GM21423 (cell line): ENCODE measurements at regions not wholly inside any gene's neighbourhood (a gene's known extent, or its start where the extent isn't known, plus 50 kb on each side); places are given as distances from the start of the nearest gene placed in this dataset.
"Not testable (repeated sequence)": the region's sequence is repeated elsewhere in the genome, so short reads cannot be mapped to it uniquely, and the experiment has no call there.

Experiments
- ATAC-seq: cut with Tn5 transposase; IDR thresholded peaks from one replicate; pipeline ENCODE4 v1.9.1; 2021; ENCODE audit warnings: mild to moderate bottlenecking, moderate library complexity; ENCODE audit not compliant: unreplicated experiment

DNA sequence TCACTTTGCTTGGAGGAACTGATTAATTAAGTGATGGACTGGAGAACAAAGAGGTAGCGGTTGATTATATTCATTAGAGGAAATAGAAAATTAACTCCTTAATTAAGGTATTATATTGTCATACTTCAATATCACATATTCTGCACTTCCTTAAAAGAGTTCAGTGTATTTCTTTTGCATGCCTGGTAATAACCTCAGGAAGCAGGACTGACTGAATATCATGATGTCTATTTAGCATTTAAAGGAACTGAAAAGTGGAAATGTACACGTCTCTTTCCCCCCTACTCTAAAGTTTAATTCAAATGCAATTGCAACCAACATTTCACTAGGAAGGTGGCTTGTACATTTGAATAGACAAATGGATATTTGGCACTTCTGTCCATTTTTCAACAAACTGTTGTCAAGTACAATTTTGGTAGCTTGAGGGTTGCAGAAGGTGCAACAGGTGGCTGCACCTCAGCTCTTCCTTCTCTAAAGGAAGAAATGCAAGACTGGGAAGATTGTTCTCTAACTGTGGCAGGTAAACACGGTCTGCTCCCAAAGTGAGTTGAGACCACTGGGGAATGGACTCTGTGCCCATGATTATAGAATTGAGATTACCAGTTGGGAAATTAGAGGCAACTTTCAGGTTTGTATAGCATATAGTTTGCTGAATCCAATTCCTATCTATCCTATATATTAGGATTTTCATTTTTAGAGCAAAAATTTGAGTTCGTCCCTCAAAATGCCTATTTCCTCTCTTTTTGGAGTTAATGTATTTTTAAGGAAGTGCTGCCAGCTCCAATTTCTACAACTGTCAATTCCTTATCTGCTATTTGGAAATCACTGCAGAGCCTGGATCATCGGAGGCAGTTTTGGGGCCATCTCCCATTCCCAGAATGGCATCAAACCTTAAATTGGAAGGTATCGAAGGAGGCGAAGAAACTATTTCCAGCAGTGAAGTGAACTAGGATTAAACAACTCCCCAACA is 98.9 kb upstream of the TAF11L2 start:
- no peak for ATAC-seq

GRCh38 chr5:17399931-17400330 is 98.1 kb upstream of the TAF11L2 start:
- ATAC-seq = no peak

DNA sequence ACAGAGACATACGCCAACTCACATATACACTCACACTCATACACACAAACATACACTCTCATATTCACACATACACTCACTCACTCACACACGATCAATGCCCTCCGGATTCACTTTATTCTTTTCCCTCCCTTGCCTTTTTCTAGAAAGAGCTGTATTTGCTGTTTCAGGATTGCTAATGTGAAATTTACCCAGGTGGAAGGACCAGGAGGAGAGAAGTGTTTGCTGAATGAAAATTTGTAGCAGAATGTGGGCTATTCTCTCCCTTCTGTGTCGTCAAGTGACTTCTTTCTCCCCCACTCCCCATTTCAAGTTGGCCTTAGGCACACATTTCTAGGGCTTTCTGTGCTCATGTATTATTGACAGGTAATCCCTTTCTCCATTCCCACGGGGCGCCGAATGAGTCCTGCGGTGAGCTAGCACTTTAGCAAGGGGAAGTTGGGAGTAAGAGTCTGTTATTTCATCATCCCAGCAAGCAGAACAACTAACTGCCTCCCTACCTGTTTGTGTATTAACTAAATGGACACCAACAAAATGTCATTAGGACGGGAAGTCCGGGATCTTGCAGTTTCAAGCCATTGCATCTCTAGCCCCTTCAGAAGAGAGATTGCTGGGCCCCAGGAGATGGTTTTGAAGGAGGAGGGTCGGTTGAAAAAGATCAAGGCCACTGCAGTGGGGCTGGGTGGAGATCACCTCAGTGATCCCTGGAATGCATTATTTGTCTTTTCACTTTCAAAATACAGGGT is 97.1 kb upstream of the TAF11L2 start:
- ATAC-seq = no peak

DNA sequence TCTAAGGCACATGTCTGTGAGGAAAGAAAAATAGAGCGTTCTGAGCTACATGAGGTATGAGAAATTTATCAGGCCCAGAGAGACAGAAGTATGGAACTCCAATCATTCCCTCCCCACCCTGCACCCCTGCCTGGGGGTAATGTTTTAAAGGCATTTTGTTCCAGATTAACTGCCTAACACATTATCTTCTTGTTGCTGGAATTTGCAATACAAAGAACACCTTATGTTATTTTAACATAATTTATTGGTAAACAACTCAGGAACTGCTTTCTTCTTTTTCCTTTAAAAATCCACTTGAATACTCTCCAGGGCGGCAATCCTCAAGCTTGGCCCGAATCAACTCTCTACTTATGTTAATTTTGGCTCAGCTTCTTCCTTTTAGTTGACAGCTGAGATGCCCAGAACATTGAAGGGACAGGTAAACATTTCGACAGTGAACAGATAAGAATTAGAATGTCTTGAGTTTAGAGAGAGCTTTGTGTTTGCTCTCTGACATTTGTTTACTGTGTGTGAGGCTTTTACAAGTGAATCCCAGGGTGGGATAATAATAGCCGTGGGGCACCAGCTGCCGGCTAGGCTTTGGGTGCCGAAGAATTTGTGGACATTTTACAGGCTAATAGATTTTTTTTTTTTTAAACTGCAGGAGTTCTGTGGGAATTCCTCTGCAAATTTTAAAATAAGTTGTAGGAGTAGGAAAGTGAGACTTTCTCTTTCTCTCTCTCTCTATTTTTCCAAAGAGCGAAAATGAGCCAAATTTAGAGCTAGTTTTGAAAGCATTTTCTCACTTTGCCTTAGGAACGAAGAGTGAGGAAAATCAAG is 96.4 kb upstream of the TAF11L2 start:
- ATAC-seq = no peak

- no peak for ATAC-seq
Measured at GRCh38 chr5:17402289-17403121, 95.5 kb upstream of the TAF11L2 start.

- no peak for ATAC-seq
Measured at GRCh38 chr5:17403695-17404490, 94.1 kb upstream of the TAF11L2 start.

- no peak for ATAC-seq
Measured at GRCh38 chr5:17405976-17406375, 92.1 kb upstream of the TAF11L2 start.

GRCh38 chr5:17406423-17406838 is 91.6 kb upstream of the TAF11L2 start:
- ATAC-seq = no peak

- no peak for ATAC-seq
Measured at GRCh38 chr5:17411436-17412402, 86.3 kb upstream of the TAF11L2 start.

DNA sequence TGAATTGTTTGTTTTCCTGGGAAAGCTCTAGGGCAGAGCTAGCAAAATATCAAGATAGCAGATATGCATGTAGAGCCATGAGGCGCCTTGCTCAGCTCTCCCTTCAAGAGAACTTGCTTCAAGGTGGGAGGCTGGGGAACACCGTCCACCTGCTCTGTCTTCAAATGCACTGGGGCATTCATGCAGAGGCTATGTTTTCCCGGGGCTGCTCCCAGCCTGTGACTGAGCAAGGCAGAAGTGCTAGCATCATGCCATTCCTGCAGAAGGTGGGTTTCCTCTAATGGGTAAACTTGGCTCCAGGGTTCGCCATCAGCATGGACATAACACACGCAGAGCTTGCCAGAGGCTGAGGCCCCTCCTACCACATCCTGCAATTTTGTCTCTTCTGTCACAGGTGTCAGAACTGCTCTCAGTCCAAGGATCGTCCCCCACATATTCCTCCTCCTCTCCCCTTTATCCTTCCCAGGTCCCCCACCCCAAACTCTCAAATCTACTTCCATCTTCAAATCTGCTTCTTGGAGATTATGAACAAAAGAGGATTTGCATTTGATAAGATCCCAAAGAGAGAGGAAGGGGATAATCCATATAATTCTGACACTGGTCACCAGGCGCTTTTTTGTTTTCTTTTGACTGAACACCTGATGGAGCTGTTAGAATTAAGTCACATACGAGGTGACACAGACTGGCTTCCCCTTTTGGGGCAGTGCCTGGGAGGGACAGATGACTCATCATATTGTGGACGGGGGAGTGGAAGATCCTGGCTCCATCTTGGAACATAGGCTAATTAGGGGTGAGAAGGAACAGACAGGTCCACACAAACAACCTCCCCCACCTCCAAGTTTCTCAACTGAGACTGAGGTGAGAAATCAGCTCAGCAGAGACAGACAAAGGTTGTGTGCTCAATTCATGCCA is 85.0 kb upstream of the TAF11L2 start:
- peak; percentile 72 for ATAC-seq

- ATAC-seq = no peak
Measured at GRCh38 chr5:17413691-17414090, 84.3 kb upstream of the TAF11L2 start.

GRCh38 chr5:17415321-17415758 is 82.7 kb upstream of the TAF11L2 start:
- ATAC-seq = no peak

DNA sequence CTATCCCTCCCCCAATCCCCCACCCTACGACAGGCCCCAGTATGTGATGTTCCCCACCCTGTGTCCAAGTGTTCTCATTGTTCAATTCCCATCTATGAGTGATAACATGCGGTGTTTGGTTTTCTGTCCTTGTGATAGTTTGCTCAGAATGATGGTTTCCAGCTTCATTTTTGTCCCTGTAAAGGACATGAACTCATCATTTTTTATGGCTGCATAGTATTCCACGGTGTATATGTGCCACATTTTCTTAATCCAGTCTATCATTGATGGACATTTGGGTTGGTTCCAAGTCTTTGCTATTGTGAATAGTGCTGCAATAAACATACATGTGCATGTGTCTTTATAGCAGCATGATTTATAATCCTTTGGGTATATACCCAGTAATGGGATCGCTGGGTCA is 81.7 kb upstream of the TAF11L2 start:
- not testable (repeated sequence) for ATAC-seq

- ATAC-seq = no peak
Measured at GRCh38 chr5:17424674-17425073, 73.4 kb upstream of the TAF11L2 start.

DNA sequence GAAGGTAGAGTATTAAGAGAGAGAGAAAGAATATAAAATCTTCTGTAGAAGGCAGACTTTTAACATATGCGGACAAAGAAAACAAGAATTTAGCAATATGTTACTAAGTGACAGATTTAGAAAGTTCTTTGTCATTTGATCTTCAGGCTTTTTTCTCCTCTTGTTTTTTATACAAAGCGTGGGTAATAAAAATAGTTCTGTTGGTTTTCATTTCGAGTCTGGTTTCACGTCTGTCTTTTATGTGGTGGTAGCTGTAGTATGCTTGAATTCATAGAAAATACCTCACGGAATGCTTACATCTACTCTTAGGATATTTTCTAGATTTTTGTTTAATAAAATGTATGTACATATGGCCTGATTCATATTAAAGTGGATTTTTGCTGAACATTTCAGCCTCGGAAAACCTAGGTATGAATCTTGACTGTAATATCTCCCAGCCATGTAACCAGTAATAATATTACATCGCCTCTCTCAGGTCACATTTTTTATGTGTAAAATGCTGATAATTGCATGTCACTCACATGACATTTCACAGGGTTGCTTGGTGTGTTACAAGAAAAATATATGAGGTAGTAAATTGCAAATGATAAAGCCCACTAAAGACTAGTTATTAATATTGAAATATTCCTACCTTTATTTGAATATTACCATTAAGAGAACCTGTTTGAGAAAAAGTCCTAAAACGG is 72.5 kb upstream of the TAF11L2 start:
- no peak for ATAC-seq

DNA sequence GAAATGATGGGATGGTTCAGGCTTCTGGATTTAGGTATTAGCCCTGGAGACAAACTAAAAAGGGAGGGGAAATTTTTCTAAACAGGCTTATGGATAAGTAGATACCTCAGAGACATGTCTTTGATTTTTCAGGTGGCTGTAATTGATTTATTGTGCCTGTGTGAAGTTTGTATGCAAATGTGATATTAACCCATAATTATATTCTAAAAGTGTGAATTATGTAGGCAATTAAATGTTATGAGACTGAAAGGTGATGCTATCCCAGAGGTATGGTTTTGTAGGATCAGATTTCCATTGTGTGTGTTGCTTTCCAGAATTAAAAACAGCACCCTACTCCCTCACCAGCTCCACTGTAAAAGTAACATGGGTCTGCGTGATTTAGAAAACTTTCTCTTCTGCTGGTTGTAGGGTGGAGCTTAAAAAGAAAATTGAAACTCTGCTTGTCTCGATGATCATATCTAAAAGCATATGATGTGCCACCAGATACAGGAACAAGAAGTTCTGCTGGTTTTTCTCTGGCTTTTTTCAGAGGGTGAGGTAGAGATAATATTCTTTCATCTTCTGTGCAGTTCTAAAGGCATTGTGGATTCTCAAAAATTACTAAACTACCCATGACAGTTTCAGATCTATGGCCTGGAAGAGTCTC is 71.8 kb upstream of the TAF11L2 start:
- peak; percentile 84 for ATAC-seq
